PC-9 (cell line): ENCODE measurements at regions not wholly inside any gene's neighbourhood (a gene's known extent, or its start where the extent isn't known, plus 50 kb on each side); places are given as distances from the start of the nearest gene placed in this dataset.

ENCODE experiments used
- EZH2 ChIP-seq: fragments of 200-600 bp; sonication (generic); IDR thresholded peaks from 2 replicates; pipeline ENCODE4 v1.8.0; 2017; ENCODE audit warnings: antibody characterized with exemption, low read depth
- TF ChIP-seq, protein P1 (sequence below): fragments of 200-600 bp; sonication (generic); conservative IDR thresholded peaks from 2 replicates; pipeline ENCODE4 v1.6.1; 2017; ENCODE audit warnings: mixed run types, antibody characterized with exemption, mild to moderate bottlenecking, moderate library complexity

DNA sequence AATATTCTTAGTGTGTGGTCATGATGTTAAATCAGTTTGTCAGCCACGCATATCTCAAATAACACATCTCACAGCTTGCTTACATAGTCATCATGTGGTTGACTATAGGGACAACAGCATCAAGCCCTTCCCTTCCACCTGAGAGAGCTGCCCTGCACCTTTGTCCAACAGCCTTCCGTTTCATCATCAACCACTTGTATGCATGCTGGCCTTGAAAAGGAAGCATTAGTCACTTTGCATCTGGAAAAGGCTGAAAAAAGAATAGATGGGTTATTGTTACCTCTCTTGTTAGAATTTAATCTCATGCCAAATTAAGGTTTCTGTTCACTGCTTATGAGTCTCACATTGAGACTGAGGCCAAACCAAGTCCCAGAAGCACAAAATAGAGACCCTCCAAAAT lies 1586.5 kb upstream of the SEL1L start:
- TF ChIP-seq, protein P1, sequence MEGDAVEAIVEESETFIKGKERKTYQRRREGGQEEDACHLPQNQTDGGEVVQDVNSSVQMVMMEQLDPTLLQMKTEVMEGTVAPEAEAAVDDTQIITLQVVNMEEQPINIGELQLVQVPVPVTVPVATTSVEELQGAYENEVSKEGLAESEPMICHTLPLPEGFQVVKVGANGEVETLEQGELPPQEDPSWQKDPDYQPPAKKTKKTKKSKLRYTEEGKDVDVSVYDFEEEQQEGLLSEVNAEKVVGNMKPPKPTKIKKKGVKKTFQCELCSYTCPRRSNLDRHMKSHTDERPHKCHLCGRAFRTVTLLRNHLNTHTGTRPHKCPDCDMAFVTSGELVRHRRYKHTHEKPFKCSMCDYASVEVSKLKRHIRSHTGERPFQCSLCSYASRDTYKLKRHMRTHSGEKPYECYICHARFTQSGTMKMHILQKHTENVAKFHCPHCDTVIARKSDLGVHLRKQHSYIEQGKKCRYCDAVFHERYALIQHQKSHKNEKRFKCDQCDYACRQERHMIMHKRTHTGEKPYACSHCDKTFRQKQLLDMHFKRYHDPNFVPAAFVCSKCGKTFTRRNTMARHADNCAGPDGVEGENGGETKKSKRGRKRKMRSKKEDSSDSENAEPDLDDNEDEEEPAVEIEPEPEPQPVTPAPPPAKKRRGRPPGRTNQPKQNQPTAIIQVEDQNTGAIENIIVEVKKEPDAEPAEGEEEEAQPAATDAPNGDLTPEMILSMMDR = no peak
- TF ChIP-seq EZH2 = no peak
